ENCODE measurements at regions not wholly inside any gene's neighbourhood (a gene's known extent, or its start where the extent isn't known, plus 50 kb on each side); places are given as distances from the start of the nearest gene placed in this dataset.

GRCh38 chr5:116378777-116379121 lies 195.9 kb downstream of the SEMA6A start:
- H2AFZ ChIP-seq = no peak overlapping the region
- no peaks in the 10 kb centered on the region for H4K20me1 ChIP-seq (ENCODE audit: insufficient read depth)
- H3K27me3 ChIP-seq (ENCODE audit: insufficient read depth, low read depth) = no peaks in the 10 kb centered on the region
- H3K4me2 ChIP-seq = no peak overlapping the region
- H3K27ac ChIP-seq = no peak overlapping the region
- ChIA-PET POLR2A (ENCODE audit: unreplicated experiment) (no interaction called here), CTCF (no interaction called here)
- intact Hi-C loops (cut with micrococcal nuclease; ENCODE audit: unreplicated experiment) = no loop called here
- TF ChIP-seq CTCF (conservative IDR thresholded peaks at IDR 0.05) = no peak
- BruUV-seq (replicated peaks) = no TSS peak
- H3K79me2 ChIP-seq (ENCODE audit: low read depth) = no peaks in the 10 kb centered on the region
- DNase-seq = no peak
- H3K9me2 ChIP-seq (ENCODE audit: insufficient read depth) = no peaks in the 10 kb centered on the region
- no peaks in the 10 kb centered on the region for H3F3A ChIP-seq (ENCODE audit: insufficient read depth, low read depth)
- no peak overlapping the region for H3K4me3 ChIP-seq
- no peaks in the 10 kb centered on the region for H3K4me1 ChIP-seq (replicated peaks; ENCODE audit: insufficient read depth)
- H3K9me3 ChIP-seq (ENCODE audit: insufficient read depth, low read depth) = no peaks in the 10 kb centered on the region
- no peaks in the 10 kb centered on the region for H3K36me3 ChIP-seq (ENCODE audit: low read depth)

GRCh38 chr5:116378007-116378776 lies 196.4 kb downstream of the SEMA6A start:
- intact Hi-C loops (cut with micrococcal nuclease; ENCODE audit: unreplicated experiment) = no loop called here
- Histone ChIP-seq H3K9me2 (ENCODE audit: insufficient read depth) (no peaks in the 10 kb centered on the region), H3F3A (ENCODE audit: insufficient read depth, low read depth) (no peaks in the 10 kb centered on the region), H4K20me1 (ENCODE audit: insufficient read depth) (no peaks in the 10 kb centered on the region), H3K4me3 (no peak overlapping the region), H3K36me3 (ENCODE audit: low read depth) (no peaks in the 10 kb centered on the region), H2AFZ (no peak overlapping the region), H3K27me3 (ENCODE audit: insufficient read depth, low read depth) (no peaks in the 10 kb centered on the region), H3K9me3 (ENCODE audit: insufficient read depth, low read depth) (no peaks in the 10 kb centered on the region), H3K79me2 (ENCODE audit: low read depth) (no peaks in the 10 kb centered on the region), H3K4me1 (replicated peaks; ENCODE audit: insufficient read depth) (no peaks in the 10 kb centered on the region), H3K4me2 (no peak overlapping the region), H3K27ac (no peak overlapping the region)
- CTCF ChIA-PET = no interaction called here
- no peak for DNase-seq
- no TSS peak for BruUV-seq (replicated peaks)
- TF ChIP-seq CTCF (conservative IDR thresholded peaks at IDR 0.05) = no peak
- POLR2A ChIA-PET (ENCODE audit: unreplicated experiment) = no interaction called here

- ChIA-PET POLR2A (ENCODE audit: unreplicated experiment) (no interaction called here), CTCF (no interaction called here)
- Histone ChIP-seq H3K9me3 (ENCODE audit: insufficient read depth, low read depth) (no peaks in the 10 kb centered on the region), H3K27ac (no peak overlapping the region), H3K4me3 (no peak overlapping the region), H2AFZ (no peak overlapping the region), H3K9me2 (ENCODE audit: insufficient read depth) (no peaks in the 10 kb centered on the region), H3K4me2 (no peak overlapping the region), H3F3A (ENCODE audit: insufficient read depth, low read depth) (no peaks in the 10 kb centered on the region), H3K4me1 (replicated peaks; ENCODE audit: insufficient read depth) (no peaks in the 10 kb centered on the region), H3K27me3 (ENCODE audit: insufficient read depth, low read depth) (no peaks in the 10 kb centered on the region), H3K36me3 (ENCODE audit: low read depth) (no peaks in the 10 kb centered on the region), H4K20me1 (ENCODE audit: insufficient read depth) (no peaks in the 10 kb centered on the region), H3K79me2 (ENCODE audit: low read depth) (no peaks in the 10 kb centered on the region)
- BruUV-seq (replicated peaks) = no TSS peak
- no peak for DNase-seq
- intact Hi-C loops (cut with micrococcal nuclease; ENCODE audit: unreplicated experiment) = no loop called here
- TF ChIP-seq EZH2 (IDR thresholded peaks at IDR 0.05; ENCODE audit: low read depth) (no peak), CTCF (conservative IDR thresholded peaks at IDR 0.05) (no peak)
These were observed 197.2 kb downstream of the SEMA6A start for GRCh38 chr5:116377276-116378006.
